ENCODE measurements at regions not wholly inside any gene's neighbourhood (a gene's known extent, or its start where the extent isn't known, plus 50 kb on each side); places are given as distances from the start of the nearest gene placed in this dataset.

DNA sequence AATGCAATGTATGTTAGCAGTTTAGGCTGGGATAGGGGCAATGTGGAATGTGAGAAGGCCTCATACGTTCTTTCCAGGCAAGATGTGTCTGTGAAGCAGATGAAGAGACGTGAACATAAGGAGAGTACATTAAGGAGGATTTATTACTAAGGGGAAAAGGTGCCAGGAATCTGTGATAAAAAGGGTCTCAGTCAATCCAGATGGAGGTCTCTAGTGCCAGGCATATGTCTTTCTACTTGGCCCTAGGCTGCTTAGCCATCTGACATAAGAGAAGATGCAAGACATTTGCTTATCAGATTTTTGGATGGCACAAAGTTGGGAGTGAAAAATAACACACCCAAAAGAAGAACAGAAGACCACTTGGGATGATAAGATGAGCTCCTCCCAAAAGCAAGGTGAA is 93.0 kb upstream of the PRKG2 start (continued):
- TF ChIP-seq RAD21 (IDR thresholded peaks at IDR 0.05; ENCODE audit: low read length), result no peak
- TF ChIP-seq MXI1 (IDR thresholded peaks at IDR 0.05; ENCODE audit: borderline replicate concordance, low read depth, low read length), result no peak

DNA sequence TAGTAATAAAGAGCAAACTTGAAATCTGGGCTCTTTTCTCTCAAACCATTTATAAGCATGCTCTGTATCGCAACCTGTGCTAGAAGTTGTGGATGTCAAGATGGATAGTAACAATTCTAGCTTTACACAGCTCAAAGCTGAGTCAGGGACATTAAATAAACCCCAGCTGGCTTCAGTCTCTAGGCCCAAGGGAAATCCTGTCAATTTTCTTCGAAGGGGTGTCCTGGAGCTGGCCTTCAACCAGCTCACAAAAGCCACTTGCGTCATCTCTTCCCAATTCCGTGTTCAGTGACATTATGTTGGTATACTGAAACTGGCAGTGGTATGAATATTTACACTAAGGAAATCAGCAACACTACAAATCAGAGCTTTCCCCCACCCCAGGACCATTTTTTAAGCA is 89.8 kb upstream of the PRKG2 start:
- no peak overlapping the region for H3K4me3 ChIP-seq (ENCODE audit: insufficient read depth, low read depth, low read length)
- peak overlapping the region; percentile 47; the same call in 1 of the 2 replicates for H3K27ac ChIP-seq (ENCODE audit: insufficient read depth, low read length)
- no TSS peak for BruUV-seq (replicated peaks)
- H4K20me1 ChIP-seq (ENCODE audit: insufficient read depth, low read length), result no peaks in the 10 kb centered on the region
- no peak overlapping the region; the same call in 1 of the 2 replicates for H3K4ac ChIP-seq (ENCODE audit: low read depth, low read length)
- peak overlapping the region; percentile 0; the same call in 1 of the 2 replicates for H4K91ac ChIP-seq (ENCODE audit: insufficient read depth, low read depth, low read length)
- H2AK9ac ChIP-seq (replicated peaks; ENCODE audit: low read depth, low read length, poor library complexity), result no peak overlapping the region
- H3K9ac ChIP-seq (ENCODE audit: low read depth, low read length), result no peak overlapping the region
- H2BK15ac ChIP-seq (ENCODE audit: low read depth, low read length), result peak overlapping the region; percentile 37; the same call in 1 of the 3 replicates
- no peak overlapping the region; the same call in 1 of the 2 replicates for H3K14ac ChIP-seq (replicated peaks; ENCODE audit: low read depth, low read length)
- in situ Hi-C loops (cut with MboI; ENCODE audit: low sequenced_read_pairs) (no loop called here), dilution Hi-C loops (cut with HindIII; ENCODE audit: low sequenced_read_pairs, unreplicated experiment) (no loop called here), intact Hi-C loops (cut with micrococcal nuclease) (no loop called here)
- H2BK5ac ChIP-seq (ENCODE audit: low read depth, low read length, poor library complexity, severe bottlenecking), result peak overlapping the region; percentile 14
- peak overlapping the region; percentile 45 to 52; a peak in 3 of 4 replicates for H4K8ac ChIP-seq (ENCODE audit: low read depth in 2 of 2, low read length in 2 of 2)
- DNase-seq, result peak; percentile 46
- H3K36me3 ChIP-seq (ENCODE audit: control insufficient read depth, insufficient read depth, low read length), result no peaks in the 10 kb centered on the region
- ChIA-PET POLR2A (ENCODE audit: unreplicated experiment) (no interaction called here), CTCF (no interaction called here)
- H2AFZ ChIP-seq (replicated peaks; ENCODE audit: low read length, poor library complexity), result peak overlapping the region; percentile 50
- no peak overlapping the region for H2AK5ac ChIP-seq (ENCODE audit: low read depth, low read length)
- ATAC-seq (ENCODE audit: low read depth), result peak; percentile 80
- no peak overlapping the region for H3K56ac ChIP-seq (ENCODE audit: extremely low read depth, insufficient read depth, low read length)
- H3K9me3 ChIP-seq (ENCODE audit: control insufficient read depth, insufficient read depth, low read length), result no peaks in the 10 kb centered on the region
- peak overlapping the region; percentile 44; the same call in 1 of the 2 replicates for H2BK20ac ChIP-seq (ENCODE audit: low read depth, low read length)
- no peak overlapping the region; the same call in 1 of the 2 replicates for H4K5ac ChIP-seq (ENCODE audit: low read depth, low read length)
- no CpG with 5 or more reads among the region's 4 CpGs for WGBS, 2 experiments (ENCODE audit: extremely low coverage in 2 of 2, insufficient read length in 1 of 2)
- no peak overlapping the region for H3K4me2 ChIP-seq (ENCODE audit: low read depth, low read length)
- H3K4me1 ChIP-seq (ENCODE audit: control insufficient read depth, insufficient read depth, low read length), result no peaks in the 10 kb centered on the region; the same call in 1 of the 2 replicates
- H2BK120ac ChIP-seq (ENCODE audit: low read depth, low read length), result peak overlapping the region; percentile 54
- no peaks in the 10 kb centered on the region for H3K79me1 ChIP-seq (ENCODE audit: low read depth in 1 of 2, low read length in 2 of 2)
- H3K9me1 ChIP-seq (ENCODE audit: insufficient read depth, low read length), result no peaks in the 10 kb centered on the region
- no peak overlapping the region for H3K23ac ChIP-seq (ENCODE audit: low read depth, low read length)
- H3K27me3 ChIP-seq (ENCODE audit: control insufficient read depth, insufficient read depth, low read length), result no peaks in the 10 kb centered on the region
- H3K18ac ChIP-seq (ENCODE audit: low read depth, low read length), result no peak overlapping the region
- TF ChIP-seq CHD1 (IDR thresholded peaks at IDR 0.05; ENCODE audit: low read depth, low read length) (no peak), RFX5 (IDR thresholded peaks at IDR 0.05; ENCODE audit: low read depth, low read length) (no peak), MXI1 (IDR thresholded peaks at IDR 0.05; ENCODE audit: borderline replicate concordance, low read depth, low read length) (no peak), RAD21 (IDR thresholded peaks at IDR 0.05; ENCODE audit: low read length) (no peak), NFE2L2 (IDR thresholded peaks at IDR 0.05; ENCODE audit: low read depth, low read length) (no peak), MAZ (IDR thresholded peaks at IDR 0.05; ENCODE audit: borderline replicate concordance, low read depth, low read length) (no peak), BHLHE40 (IDR thresholded peaks at IDR 0.05; ENCODE audit: low read depth, low read length) (no peak), FOS (IDR thresholded peaks at IDR 0.05; ENCODE audit: low read depth, low read length) (no peak), RCOR1 (IDR thresholded peaks at IDR 0.05; ENCODE audit: insufficient replicate concordance, low read length) (no peak), ELK1 (IDR thresholded peaks at IDR 0.05; ENCODE audit: borderline replicate concordance, low read depth, low read length) (no peak), CEBPB (IDR thresholded peaks at IDR 0.05; ENCODE audit: low read depth, low read length) (no peak), MAFK (IDR thresholded peaks at IDR 0.05; ENCODE audit: low read depth, low read length) (no peak), CTCF (conservative IDR thresholded peaks at IDR 0.05; ENCODE audit: low read depth, low read length) (no peak)
- TF ChIP-seq, protein P1, sequence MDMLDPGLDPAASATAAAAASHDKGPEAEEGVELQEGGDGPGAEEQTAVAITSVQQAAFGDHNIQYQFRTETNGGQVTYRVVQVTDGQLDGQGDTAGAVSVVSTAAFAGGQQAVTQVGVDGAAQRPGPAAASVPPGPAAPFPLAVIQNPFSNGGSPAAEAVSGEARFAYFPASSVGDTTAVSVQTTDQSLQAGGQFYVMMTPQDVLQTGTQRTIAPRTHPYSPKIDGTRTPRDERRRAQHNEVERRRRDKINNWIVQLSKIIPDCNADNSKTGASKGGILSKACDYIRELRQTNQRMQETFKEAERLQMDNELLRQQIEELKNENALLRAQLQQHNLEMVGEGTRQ (IDR thresholded peaks at IDR 0.05; ENCODE audit: low read depth, low read length), result no peak
